ENCODE measurements at regions not wholly inside any gene's neighbourhood (a gene's known extent, or its start where the extent isn't known, plus 50 kb on each side); places are given as distances from the start of the nearest gene placed in this dataset.

- TF ChIP-seq, protein P1, sequence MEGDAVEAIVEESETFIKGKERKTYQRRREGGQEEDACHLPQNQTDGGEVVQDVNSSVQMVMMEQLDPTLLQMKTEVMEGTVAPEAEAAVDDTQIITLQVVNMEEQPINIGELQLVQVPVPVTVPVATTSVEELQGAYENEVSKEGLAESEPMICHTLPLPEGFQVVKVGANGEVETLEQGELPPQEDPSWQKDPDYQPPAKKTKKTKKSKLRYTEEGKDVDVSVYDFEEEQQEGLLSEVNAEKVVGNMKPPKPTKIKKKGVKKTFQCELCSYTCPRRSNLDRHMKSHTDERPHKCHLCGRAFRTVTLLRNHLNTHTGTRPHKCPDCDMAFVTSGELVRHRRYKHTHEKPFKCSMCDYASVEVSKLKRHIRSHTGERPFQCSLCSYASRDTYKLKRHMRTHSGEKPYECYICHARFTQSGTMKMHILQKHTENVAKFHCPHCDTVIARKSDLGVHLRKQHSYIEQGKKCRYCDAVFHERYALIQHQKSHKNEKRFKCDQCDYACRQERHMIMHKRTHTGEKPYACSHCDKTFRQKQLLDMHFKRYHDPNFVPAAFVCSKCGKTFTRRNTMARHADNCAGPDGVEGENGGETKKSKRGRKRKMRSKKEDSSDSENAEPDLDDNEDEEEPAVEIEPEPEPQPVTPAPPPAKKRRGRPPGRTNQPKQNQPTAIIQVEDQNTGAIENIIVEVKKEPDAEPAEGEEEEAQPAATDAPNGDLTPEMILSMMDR (IDR thresholded peaks at IDR 0.05; ENCODE audit: low read length) = no peak
- no peak for TF ChIP-seq EZH2phosphoT487 (IDR thresholded peaks at IDR 0.05; ENCODE audit: low read length)
Observed at GRCh38 chr6:144953552-144954240, 668.6 kb downstream of the UTRN start.
